NOMO-1 (cell line): ENCODE measurements at regions not wholly inside any gene's neighbourhood (a gene's known extent, or its start where the extent isn't known, plus 50 kb on each side); places are given as distances from the start of the nearest gene placed in this dataset.

ENCODE experiments used
- DNase-seq, 2 experiments: peaks; one replicate each; lab custom pipeline; 2025; ENCODE audit not compliant: unreplicated experiment in 2 of 2; lab: John Stamatoyannopoulos, UW

DNA sequence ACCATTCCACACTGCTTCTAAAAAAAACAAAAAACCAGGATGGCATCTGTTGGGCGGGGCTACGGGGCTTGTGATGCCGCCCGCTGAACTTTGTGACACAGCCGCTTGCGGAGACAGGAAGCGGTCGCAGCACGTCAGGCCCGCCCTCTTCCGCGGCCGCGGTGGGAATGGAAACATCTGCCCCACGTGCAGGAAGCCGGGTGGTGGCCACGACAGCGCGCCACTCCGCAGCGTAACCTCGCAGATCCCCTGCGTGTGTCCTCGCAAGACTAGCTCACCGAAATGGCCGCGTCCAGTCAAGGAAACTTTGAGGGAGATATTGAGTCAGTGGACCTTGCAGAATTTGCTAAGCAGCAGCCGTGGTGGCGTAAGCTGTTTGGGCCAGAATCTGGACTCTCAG is 168.5 kb downstream of the SUCLG1 start:
- DNase-seq: no peak

DNA sequence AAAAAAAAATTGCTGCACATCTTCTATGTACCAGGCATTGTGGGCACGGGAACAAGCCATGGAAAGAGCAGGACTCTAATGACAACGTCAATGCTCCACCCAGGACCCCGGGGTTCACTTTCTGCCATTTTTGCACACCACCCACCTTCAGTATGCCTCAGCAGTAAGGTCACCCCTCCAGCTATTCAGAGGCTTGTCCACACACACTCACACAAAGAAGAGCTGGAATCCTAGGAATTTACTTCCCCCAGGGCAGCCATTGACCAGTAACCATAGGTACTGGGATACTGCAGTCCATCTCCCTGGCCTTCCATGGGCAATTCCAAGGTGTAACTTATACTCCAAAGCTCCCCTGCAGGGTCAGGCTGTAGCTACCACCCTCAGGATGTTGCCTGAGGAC is 170.8 kb downstream of the SUCLG1 start:
- DNase-seq: no peak

DNA sequence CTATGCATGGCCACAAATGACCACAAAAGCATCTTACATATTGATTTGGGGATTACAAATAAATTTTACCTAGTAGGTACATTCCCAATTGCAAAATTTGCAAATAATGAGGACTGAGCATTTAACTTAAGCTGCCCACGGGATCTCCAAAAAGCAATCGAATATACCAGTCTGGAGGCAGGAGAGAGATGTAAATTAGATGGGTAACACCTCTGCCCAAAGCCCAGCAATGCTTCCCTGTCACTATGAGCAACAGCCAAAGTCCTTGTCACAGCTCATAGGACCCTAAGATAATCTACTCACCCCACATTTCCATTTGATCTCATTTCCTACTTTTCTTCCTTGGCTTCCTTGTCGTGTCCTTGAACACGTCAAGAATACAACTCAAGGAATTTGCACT is 172.2 kb downstream of the SUCLG1 start:
- DNase-seq: no peak

DNA sequence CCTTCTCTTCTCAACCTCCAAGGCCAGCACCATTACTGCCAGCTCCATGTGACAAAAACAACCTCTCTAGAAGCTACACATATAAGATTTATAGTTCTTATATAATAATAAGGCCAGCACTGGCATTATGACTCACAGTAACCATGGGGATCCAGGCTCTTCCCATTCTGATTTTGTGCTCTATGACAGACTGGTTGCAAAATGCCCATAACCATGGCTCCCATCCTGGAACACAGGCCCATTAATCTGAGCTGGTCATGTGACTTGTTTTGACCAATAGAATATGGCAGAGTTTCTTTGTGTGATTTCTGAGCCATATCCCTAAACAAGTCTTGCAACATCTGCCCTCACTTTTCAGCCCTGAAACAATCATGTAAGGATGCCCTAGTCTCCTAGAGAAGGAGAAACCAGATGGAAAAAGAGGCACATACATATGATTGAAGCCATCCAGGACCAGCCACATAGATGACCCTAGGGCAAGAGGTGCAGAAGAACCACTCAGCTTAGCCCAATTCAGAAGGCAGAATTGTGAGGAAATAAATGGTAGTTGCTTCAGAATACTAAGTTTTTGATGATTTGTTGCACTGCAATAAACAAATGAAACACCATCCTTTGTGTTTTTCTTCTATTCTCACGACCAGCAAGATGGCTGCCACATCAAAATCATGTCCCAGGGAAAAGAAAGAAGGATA is 173.9 kb downstream of the SUCLG1 start:
- DNase-seq: no peak

DNA sequence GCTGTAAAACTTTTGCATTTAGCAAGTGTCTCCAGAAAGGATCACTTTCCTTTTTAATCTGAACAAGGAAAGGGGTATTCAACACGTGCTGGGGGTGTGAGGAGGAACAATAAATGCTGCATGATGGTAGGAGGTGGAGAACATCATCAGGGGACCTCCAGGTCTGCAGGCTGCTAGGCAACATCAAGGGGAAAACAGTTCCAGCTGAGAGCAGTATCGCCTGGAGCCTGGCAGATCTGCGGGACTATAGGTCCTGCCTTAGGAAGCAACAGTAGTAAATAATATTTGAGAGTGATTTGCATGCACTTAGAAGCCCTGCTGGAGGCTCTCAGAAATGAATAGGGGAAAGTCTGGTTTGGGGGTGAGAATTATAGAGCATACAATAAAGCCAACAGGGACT is 175.6 kb downstream of the SUCLG1 start:
- DNase-seq: no peak

DNA sequence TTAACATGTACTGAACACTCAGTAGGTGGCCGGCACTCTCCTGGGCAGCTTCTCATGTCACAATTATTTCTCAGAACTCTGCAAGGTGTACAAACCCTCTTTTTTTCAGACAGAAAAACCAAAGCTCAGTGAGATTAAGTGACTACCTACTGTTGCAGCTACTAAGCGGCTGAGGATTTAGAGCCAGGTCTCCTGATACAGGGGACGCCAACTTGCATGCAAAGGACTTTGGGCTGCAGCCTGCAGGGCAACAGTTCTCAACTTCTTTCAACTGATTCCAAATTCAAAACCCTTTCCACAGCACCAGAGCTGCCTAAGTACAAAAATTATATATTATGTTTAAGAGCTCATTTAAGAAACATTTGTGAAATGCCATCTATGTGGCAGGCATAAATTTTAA is 177.6 kb downstream of the SUCLG1 start:
- DNase-seq: no peak

DNA sequence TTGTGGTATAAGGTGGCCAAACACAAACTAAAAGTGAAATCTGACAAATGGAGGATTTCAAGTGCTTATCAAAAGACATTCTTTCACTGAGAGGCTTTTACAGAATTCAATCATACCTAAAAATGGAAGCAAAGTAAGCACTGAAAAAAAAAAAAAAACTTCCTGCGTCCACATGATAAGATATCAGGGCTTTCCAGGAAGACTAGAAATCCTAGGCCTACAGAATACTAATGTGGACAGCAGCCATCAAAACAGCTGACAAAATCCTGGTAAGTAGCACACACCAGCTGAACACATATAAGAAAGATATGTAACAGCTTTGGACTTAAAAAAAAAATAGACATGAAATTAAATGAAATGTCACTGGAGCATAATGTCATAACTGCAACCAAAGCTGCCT is 178.2 kb downstream of the SUCLG1 start:
- DNase-seq: no peak

DNA sequence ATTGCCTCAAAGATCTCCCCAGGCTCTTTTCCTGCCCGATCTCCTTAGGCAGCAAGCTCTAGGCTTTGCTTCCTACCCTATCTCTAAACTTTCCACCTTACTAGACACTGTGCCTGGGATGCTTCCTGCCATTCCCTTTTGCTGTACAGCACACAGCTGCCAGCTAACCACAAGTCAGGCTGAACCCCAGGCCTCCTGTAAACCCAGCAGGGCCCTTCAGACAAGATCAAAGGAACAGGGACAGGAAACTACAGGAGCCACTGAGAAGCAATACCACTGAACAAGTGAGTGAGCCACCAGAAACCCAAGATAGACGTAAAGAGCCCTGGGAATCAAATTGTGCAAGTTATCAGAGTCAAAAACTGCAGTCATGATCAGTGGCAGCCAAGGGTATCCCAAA is 180.7 kb downstream of the SUCLG1 start:
- DNase-seq: no peak

DNA sequence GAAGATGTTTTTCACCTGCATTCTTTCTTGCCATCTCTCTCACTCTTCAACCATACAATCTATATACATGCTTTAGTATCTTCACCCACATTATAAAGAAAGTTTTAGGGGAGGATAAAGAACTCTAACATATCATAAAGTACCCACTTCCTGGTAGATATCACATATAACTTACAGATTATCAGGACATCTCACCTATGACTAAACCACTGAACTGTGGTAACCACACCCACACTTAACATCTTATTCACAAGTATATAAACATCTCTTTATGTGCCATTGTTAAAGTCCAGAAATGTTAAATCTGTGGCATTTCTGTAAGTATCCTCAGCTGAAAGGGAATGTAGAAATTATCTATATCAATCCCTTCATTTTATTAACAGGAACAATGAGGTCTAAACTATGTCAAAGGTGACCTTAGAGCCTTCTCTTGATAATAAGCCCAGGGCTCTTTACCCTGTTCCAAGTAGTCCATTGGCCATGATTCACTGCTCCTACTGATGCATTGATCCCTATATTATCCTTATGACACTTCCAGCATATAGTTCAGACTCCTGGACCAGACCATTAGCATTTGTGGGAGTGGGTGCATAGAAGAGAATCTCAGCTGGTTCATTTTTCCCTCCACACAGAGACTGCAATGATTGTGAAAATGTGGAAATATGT is 182.4 kb downstream of the SUCLG1 start:
- DNase-seq: no peak

DNA sequence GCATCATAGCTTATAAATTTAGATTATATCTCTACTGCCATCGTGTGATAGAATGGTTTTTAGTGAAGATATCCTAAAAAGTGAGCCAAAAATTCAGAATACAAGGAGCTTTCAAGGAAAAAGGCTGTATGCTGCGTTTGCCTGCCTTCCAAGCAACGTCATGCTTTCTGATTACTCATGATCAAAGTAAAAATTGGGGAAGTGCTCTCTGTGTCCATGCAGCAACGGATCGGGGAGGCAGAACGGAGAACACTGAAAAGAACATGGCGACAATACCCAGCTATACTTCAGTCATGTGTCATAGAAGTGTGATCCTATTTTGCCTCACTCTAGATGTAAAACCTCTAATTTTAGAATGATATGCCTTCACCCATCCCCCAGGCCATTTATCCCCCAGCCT is 185.7 kb downstream of the SUCLG1 start:
- no peak for DNase-seq

DNA sequence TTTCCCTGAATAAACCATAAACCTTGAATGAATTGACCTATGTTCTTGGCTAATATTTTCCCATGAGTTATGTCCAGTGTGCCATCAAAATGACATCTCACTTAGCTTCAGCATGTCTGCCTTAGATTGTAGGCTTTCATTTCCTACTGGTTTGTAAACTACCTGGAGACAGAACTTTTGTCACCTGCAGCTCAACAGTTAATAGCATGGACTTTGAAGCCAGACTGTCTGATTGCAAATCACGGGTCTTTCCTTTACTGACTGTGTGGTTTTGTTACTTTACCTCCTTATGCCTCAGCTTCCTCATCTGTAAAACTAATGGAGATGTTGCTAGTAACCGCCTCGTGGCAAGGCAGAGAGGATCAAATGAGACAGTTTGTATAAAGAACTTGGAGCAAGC is 187.1 kb downstream of the SUCLG1 start:
- DNase-seq: no peak

DNA sequence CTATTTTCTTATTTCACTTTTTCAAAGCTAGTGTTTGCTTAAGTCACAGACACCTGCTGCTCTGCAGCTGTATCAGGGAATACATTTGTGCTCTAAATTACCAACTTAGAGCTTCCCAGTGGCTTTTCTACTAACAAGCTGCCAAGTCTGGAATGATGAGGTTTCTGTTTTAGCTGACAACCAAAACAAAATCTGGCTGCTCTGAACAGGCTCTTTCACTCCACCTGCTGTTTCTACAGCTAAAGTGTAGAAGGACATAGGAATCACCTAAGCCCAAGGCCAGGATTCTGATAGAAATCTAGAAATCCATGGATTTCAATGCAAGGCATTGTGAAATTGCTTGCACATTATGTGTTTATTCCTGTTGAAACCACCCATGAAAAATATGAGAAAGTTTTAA is 201.2 kb downstream of the SUCLG1 start:
- no peak for DNase-seq

DNA sequence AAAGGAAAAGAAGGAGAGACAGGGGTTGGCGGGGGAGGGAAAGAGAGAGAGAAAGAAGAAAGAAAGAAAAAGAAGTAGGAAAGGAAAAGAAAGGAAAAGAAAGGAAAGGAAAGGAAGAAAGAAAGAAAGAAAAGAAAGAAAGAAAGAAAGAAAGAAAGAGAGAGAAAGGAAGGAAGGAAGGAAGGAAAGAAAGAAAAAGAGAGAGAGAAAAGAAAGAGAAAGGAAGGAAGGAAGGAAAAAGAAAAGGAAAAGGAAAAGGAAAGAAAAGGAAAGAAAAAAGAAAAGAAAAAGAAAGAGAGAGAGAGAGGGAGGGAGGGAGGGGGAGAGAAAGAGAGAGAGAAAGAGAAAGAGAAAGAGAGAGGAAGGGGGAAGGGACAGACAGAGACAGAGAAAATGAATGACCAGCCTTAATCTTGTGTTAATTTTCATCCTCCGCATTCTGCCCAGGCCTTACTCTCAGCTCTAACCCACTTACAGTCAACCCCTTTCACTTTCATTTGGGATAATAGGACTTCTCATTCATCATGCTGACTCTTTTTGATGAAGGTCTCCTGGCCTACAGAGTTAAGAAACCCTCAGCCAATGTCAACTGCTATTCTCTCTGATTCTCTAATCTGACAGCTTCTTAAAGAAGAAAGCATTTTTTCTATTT is 207.3 kb downstream of the SUCLG1 start:
- no peak for DNase-seq

DNA sequence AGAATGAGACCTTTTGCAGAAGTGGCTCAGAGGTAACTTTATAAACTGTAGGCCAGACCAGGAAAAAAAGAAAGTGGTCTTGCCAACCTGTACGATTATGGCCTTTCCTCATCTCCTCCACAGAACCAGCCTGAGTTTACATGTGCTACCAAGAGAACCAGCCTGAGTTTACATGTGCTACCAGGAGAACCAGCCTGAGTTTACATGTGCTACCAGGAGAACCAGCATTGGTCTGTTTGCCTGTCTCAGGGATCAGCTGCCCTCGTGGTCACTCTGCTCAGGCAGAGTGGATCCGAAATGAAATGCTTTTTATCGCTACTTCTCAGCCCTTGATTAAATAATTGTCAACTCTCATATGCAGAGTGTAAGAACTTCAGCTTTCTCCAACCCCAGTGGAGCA is 209.9 kb downstream of the SUCLG1 start:
- DNase-seq: no peak

DNA sequence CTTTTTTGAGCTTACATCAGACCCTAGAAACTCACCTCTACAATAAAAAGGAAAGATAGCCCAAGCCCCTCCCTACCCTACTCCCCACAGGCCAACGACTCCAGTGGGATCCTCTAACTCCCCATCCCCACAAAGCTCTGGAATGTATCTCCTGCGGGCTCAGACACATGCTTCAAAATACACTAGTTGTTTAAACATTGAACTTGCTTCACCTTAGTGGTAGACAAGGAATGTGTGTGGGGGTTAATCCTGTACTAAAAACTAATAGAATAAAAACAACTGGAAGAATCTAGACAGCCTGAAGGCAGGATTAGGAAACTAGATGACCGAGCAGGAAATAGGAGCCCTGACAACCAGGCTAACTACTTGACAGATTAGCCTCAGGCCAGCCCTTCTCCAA is 211.5 kb downstream of the SUCLG1 start:
- DNase-seq: no peak

DNA sequence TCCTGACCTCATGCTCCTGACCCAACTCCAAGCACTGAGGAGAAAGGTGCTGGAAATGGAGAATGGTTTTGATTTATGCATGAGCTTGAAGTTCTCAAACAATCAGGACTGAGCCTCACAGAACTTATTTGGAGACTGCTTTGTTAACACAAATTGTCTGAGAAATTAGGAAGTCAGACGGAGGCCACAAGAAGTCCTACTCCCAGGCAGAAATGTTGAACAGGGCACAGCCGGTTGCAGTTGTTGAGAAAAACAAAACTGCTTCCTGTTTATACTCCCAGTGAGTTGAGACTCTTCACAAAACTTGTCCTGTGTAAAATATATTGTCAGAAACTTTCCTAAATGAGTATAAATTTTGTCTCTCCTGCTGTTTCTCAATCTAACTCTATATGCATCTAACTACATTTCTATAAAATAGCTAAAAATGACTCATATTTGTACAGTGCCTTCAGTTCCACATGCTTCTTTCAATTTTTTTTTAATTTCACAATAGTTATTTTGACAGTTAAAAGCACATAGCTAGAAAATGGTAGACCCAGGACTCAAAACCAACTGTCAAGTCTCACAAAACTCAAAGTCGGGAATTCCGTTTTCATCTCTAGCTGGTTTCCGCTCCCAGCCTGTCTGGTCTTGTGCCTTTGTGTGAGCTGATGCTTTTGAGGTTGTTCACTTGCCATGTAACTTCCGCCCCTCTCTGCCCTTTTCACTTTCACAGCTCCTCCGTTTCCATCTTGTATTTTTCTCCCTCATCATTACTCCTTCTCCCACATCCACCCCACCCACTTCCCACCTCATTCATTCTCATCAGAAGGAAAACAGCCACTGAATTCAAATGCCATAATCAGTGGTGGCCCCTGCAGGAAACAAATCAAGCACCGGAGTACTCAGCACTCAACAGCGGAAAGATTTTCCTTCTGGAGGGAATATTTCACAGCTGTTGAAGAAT is 215.0 kb downstream of the SUCLG1 start:
- no peak for DNase-seq

DNA sequence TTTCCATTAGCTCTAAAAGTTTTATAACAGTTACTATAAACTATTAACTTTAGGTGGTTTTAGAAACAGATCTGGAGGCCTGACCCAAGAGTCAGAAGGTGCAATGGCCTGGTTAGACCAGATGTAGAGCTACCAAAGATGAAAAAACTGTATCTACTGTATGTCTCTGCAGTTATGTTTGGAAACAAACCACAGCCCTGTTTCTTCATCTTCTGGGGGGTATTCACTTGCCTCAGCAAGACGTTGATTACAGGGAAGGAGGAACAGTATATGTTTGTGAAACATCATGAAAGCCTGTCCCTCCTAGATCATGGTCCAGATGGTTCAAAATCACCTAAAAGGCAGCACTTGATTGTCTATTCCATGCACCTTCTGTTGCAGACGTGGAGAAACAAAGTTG is 220.2 kb downstream of the SUCLG1 start:
- no peak for DNase-seq

DNA sequence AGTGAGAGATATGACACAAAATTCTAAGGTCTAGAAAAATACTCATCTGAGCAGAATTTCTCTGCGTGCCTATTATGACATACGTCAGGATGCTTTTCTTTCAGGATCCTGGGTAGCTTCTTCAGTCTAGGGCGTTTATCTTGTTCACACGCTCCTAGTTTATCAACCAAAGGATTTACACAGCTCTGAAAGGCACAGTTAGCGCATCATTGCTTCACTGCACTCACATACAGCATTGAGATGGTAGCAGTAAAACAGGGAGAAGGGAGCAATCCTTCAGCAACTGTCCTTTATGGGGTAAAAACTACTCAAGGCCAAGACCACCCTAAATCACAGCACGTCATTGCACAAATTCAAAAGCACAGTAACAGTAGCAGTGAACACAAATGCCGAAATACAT is 222.8 kb downstream of the SUCLG1 start:
- no peak for DNase-seq

DNA sequence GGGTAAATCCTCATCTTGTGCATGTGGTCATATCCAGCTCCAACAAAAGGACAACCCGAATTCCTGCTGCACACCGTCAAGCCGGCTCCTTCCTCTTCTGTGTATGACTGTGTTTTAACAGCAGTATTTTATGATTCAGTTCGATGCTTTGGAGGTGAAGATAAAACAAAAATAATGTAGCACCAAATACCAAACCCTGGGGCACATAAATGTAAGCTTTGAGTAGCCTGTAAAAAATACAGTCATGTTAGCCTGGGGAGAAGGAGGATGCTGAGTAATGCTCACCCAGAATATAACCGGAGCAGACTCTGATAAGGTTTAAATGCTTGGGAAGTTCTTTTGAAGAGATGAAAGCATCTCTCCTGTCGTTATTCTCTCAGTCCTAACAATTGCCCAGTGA is 225.0 kb downstream of the SUCLG1 start:
- DNase-seq: no peak

DNA sequence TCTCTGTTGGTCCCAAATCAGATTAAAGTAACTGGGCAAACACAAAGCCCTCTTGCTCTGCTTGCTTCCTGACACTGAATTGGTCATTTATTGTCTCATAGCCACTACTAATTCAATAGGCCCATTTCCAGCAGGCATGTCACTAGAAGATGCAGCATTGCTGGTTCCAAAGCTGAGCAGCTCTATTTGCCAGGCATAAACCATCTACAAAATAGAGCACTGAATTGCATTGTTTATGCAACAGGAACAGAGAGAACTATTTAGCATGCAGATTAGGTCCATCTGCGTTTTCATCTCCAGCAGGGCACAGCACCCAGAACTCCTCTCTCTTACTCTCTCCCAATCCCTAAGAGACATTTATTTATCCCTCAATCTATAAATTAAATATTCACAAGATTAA is 227.6 kb downstream of the SUCLG1 start:
- DNase-seq: no peak

DNA sequence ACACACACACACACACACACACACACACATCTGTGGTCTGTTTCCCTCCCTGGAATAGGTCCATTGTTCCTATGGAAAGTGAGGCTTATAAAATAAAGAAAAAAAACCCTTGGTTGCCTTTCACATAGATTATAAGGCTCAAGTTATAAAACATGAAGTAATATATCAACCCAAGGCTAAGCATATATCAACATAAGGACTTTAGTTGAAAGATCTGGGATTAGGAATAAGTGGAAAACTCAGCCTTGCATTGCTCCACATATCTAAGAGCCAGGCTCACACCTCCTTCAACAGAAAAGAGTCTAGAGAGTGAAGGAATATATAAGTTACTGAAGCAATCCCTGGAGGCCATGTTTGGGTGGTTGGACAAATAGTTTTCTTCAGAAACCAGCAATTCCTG is 235.0 kb downstream of the SUCLG1 start:
- DNase-seq: no peak
